GM12873 (cell line): ENCODE measurements at regions not wholly inside any gene's neighbourhood (a gene's known extent, or its start where the extent isn't known, plus 50 kb on each side); places are given as distances from the start of the nearest gene placed in this dataset.
A peak's percentile ranks its signal among the peaks of the same experiment; 100 is the strongest.

ENCODE experiments used
- TF ChIP-seq, protein P1 (sequence below): IDR thresholded peaks from 2 replicates; pipeline ENCODE4 v1.5.1; 2012; ENCODE audit warnings: low read depth, mild to moderate bottlenecking, moderate library complexity, low read length, control low read depth; ENCODE audit not compliant: insufficient read depth; ENCODE audit errors: missing control alignments

DNA sequence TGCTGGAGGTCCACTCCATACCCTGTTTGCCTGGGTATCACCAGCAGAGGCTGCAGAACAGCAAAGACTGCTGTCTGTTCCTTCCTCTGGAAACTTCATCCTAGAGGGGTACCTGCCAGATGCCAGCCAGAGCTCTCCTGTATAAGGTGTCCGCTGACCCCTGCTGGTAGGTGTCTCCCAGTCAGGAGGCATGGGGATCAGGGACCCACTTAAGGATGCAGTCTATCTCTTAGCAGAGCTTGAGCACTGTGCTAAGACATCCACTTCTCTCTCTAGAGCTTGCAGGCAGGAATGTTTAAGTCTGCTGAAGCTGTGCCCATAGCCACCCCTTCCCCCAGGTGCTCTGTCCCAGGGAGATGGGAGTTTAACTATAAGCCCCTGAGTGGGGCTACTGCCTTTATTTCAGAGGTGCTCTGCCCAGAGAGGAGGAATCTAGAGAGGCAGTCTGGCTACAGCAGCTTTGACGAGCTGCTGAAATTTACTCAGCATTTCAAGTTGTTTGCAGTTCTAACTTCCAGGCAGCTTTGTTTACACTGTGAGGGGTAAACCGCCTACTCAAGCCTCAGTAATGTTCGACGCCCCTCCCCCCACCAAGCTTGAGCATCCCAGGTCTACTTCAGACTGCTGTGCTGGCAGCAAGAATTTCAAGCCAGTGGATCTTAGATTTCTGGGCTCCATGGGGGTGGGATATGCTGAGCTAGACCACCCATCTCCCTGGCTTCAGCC lies 74.5 kb upstream of the GORAB start:
- TF ChIP-seq, protein P1, sequence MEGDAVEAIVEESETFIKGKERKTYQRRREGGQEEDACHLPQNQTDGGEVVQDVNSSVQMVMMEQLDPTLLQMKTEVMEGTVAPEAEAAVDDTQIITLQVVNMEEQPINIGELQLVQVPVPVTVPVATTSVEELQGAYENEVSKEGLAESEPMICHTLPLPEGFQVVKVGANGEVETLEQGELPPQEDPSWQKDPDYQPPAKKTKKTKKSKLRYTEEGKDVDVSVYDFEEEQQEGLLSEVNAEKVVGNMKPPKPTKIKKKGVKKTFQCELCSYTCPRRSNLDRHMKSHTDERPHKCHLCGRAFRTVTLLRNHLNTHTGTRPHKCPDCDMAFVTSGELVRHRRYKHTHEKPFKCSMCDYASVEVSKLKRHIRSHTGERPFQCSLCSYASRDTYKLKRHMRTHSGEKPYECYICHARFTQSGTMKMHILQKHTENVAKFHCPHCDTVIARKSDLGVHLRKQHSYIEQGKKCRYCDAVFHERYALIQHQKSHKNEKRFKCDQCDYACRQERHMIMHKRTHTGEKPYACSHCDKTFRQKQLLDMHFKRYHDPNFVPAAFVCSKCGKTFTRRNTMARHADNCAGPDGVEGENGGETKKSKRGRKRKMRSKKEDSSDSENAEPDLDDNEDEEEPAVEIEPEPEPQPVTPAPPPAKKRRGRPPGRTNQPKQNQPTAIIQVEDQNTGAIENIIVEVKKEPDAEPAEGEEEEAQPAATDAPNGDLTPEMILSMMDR: peak; percentile 26

DNA sequence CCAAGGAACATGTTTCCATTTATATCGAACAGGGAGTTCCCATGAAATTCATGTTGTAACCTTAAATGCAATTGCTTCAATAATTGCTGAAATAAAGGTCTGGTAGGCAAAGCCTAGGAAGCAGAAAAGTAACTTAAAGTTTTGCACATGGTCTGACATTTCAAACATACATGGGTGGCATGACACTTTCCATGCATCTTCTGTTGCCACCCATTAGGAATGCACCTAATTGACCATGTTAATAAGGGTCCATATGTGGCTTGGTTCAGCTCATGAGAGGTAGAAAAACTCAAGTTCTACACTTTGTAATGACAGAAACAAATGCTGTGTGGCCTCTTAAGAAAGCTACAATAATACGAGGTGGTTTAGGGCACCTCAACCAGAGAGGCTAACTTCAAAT lies 72.0 kb upstream of the GORAB start:
- TF ChIP-seq, protein P1: no peak

DNA sequence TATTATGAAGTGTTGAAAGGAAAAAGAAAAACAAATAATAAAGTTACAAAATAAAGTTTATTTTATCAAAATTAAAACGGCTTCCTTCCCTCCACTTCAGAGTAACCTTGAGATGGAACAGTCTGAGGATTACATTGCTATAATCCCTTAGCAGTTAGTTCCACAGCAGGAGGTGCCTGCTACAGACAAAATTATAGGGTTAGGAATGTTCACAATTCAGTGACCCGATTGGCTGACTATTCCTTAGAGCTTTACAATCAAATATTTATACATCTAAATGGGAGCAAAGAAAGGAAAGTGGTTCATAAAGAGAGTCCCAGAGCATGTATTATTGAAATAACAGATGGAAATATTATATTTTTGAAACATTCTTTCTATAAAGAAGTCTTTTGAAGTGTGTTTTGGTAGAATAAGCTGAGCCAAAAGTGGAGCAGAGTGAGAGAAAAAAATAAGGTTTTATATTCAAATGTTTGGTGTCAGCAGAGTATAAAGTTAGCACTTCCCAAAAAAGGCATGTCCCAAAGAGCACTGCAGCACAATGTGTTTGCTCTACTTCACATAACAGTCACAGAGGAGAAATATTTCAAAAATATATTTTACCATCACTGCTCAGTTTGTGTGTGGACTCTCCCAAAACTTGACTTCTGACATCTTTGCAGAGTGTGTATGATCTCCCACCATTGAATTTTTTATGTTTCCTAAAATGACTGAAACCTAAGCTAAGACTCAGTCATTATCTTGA lies 71.4 kb upstream of the GORAB start:
- TF ChIP-seq, protein P1: no peak

DNA sequence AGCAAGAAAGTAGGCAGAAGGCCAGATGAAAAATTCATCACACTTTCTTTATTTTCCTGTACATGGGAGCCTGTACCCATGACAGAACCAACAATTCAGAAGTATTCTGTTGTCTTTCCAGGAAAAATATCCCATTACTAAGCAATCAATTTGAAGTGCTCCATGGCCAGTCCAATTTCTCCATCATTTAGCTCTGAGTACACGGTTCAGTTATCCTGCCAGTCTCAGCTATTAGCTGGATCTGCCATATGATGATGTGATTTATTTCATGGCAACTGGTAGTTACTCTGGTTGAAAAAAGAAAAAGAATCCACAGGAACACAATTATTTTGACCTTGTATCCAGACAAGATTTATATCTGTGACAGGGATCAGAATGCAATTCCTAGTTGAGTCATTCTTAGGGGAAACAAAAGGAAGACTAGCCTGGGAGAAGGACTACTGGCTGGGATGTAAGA lies 70.6 kb upstream of the GORAB start:
- TF ChIP-seq, protein P1: no peak

DNA sequence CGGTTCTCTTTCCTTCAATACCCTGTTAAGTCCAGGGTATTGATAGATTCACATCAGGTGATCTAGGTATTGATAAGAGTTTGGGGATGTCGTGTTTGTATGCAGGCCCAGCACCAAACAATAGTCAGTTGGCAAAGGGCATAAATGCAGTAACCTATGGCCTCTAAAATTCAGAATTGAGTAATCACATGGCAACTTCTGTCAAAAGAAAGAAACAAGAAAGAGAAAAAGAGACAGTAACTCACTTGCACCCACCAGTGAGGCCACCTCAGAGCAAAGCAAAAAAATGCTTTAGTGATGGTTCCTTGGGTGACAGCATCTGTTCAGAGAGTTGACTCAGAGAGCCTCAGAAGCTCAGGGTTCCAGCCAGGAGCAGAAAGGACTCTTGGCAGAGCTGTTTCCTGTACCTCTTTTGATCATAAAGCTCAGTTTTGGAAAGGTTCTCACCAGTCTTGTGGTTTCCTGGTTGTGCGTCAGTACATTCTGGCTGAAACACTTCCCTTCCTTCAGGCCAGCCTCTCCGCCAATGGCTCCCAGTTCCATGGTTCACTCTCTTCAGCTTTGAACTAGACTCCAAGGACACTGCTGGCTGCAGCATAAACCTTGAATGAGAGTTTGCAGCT lies 70.1 kb upstream of the GORAB start:
- TF ChIP-seq, protein P1: no peak

DNA sequence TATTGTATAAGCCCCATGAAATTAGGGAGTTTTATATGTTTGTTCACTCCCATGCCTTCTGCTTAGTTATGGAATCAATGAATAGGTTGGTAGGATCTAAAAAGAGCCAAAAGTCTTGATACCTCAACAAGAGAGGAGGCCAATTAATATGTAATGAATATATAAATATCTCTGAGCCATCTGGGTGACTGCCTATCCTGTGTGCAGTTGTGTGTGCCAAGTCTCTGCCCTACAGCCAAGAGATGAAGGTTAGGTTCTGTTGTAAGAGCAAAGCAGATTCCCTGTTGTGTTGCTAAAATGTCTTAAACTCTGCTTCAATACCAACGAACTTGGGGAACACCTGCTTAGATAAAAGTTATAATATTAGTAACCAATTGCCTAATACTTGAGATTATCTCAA lies 61.8 kb upstream of the GORAB start:
- TF ChIP-seq, protein P1: no peak
